Endothelial cell of umbilical vein (primary cell): ENCODE measurements at regions not wholly inside any gene's neighbourhood (a gene's known extent, or its start where the extent isn't known, plus 50 kb on each side); places are given as distances from the start of the nearest gene placed in this dataset.

Experiments used
- BruUV-seq: library from RNA; stranded (reverse); fragments of 400-500 nt; replicated peaks from 2 replicates; lab custom pipeline; 2021; lab: Mats Ljungman, UMichigan
- CTCF ChIA-PET: fragments of 300-600, 350-600 bp; sonication (Branson Sonifier 250); formaldehyde crosslinking; loops from one replicate; lab custom pipeline; 2021; ENCODE audit warnings: antibody characterized with exemption, inconsistent platforms; lab: Charles Lee
- POLR2A ChIA-PET: fragments of 300-600, 350-600 bp; sonication (Branson Sonifier 250); formaldehyde crosslinking; loops from one replicate; lab custom pipeline; 2021; ENCODE audit warnings: antibody characterized with exemption, inconsistent platforms; lab: Charles Lee
- DNase-seq: peaks from one replicate; pipeline ENCODE4 v3.0.0-alpha.2; 2011; ENCODE audit warnings: low read depth, low spot score
- FAIRE-seq: peaks from 2 replicates; lab custom pipeline; 2011; peaks lifted over from hg19 to GRCh38; lab: Jason Lieb, UNC
- H2AFZ ChIP-seq: 2 replicates; pipeline ENCODE4 v1.6.0; 2012; ENCODE audit warnings: low read depth, low read length, control low read depth, inconsistent platforms
- H3K27ac ChIP-seq: 2 replicates; pipeline ENCODE4 v1.5.1; 2011; ENCODE audit warnings: low read depth, mild to moderate bottlenecking, control low read depth, low read length, moderate library complexity; ENCODE audit not compliant: insufficient read depth
- H3K27me3 ChIP-seq, 2 experiments: 2 replicates each; pipeline versions ENCODE4 v1.6.0 to v1.6.1; 2011; ENCODE audit warnings: low read length in 2 of 2, mixed read lengths in 1 of 2; ENCODE audit not compliant: control insufficient read depth in 2 of 2, insufficient read depth in 2 of 2
- H3K36me3 ChIP-seq, 2 experiments: 2 replicates in 1 of 2; 3 replicates in 1 of 2; pipeline ENCODE4 v1.5.1; 2011; ENCODE audit warnings: low read length in 2 of 2, mild to moderate bottlenecking in 1 of 2, moderate library complexity in 1 of 2; ENCODE audit not compliant: control insufficient read depth in 2 of 2, insufficient read depth in 2 of 2; ENCODE audit errors: extremely low read depth in 1 of 2
- H3K4me1 ChIP-seq: 3 replicates; pipeline ENCODE4 v1.5.1; 2011; ENCODE audit warnings: mild to moderate bottlenecking, low read length; ENCODE audit not compliant: control insufficient read depth, insufficient read depth; ENCODE audit errors: extremely low read depth
- H3K4me2 ChIP-seq: 2 replicates; pipeline ENCODE4 v1.6.1; 2011; ENCODE audit warnings: low read length, control low read depth, mixed read lengths; ENCODE audit not compliant: insufficient read depth
- H3K4me3 ChIP-seq, 3 experiments: fragments of 200-600 bp in 1 of 3; sonication (generic), shearing (Covaris generic) in 1 of 3; replicated peaks in 1 of 3; 2 replicates each; pipeline ENCODE4 v1.5.1; 2011 to 2016; ENCODE audit warnings: control low read depth in 3 of 3, low read length in 3 of 3, mild to moderate bottlenecking in 2 of 3, inconsistent platforms in 1 of 3, low read depth in 1 of 3, moderate library complexity in 1 of 3; ENCODE audit not compliant: insufficient read depth in 1 of 3
- H3K79me2 ChIP-seq: 2 replicates; pipeline ENCODE4 v1.6.0; 2012; ENCODE audit warnings: low read length, inconsistent platforms; ENCODE audit not compliant: control insufficient read depth, insufficient read depth
- H3K9ac ChIP-seq: replicated peaks from 2 replicates; pipeline ENCODE3; 2011; ENCODE audit warnings: low read length, control low read depth; ENCODE audit not compliant: insufficient read depth; ENCODE audit errors: extremely low read depth
- H3K9me1 ChIP-seq: replicated peaks from 3 replicates; pipeline ENCODE4 v1.6.0; 2011; ENCODE audit warnings: mild to moderate bottlenecking, low read length; ENCODE audit not compliant: control insufficient read depth, insufficient read depth; ENCODE audit errors: extremely low read depth
- H3K9me3 ChIP-seq: replicated peaks from 2 replicates; pipeline ENCODE4 v1.5.1; 2012; ENCODE audit warnings: low read length, inconsistent platforms; ENCODE audit not compliant: control insufficient read depth, insufficient read depth
- H4K20me1 ChIP-seq: replicated peaks from 2 replicates; pipeline ENCODE3; 2011; ENCODE audit warnings: mild to moderate bottlenecking, low read length; ENCODE audit not compliant: control insufficient read depth, insufficient read depth; ENCODE audit errors: extremely low read depth
- CTCF ChIP-seq, 2 donors: IDR thresholded peaks; 1 replicate in 1 of 2; 2 replicates in 1 of 2; pipeline ENCODE4 v1.5.1; 2011; ENCODE audit warnings: low read length in 2 of 2, mild to moderate bottlenecking in 2 of 2, moderate library complexity in 2 of 2, control low read depth in 1 of 2, inconsistent platforms in 1 of 2, low read depth in 1 of 2; ENCODE audit not compliant: insufficient read depth in 1 of 2; ENCODE audit errors: extremely low read depth in 1 of 2
- EZH2 ChIP-seq: IDR thresholded peaks from 2 replicates; pipeline ENCODE4 v1.6.1; 2012; ENCODE audit warnings: borderline replicate concordance, low read depth, mild to moderate bottlenecking, moderate library complexity, low read length, inconsistent platforms; ENCODE audit not compliant: severe bottlenecking
- FOS ChIP-seq: IDR thresholded peaks from 2 replicates; pipeline ENCODE4 v1.6.1; 2011; ENCODE audit warnings: mild to moderate bottlenecking, low read length, moderate library complexity, borderline replicate concordance; ENCODE audit not compliant: insufficient read depth
- GATA2 ChIP-seq: IDR thresholded peaks from 2 replicates; pipeline ENCODE4 v1.7.0; 2011; ENCODE audit warnings: low read depth, mild to moderate bottlenecking, moderate library complexity, mixed read lengths, low read length; ENCODE audit not compliant: insufficient read length, insufficient read depth
- JUN ChIP-seq: IDR thresholded peaks from 2 replicates; pipeline ENCODE4 v1.6.1; 2011; ENCODE audit warnings: borderline replicate concordance, low read depth; ENCODE audit not compliant: insufficient read length, insufficient read depth
- MAX ChIP-seq: IDR thresholded peaks from 2 replicates; pipeline ENCODE4 v1.6.1; 2011; ENCODE audit not compliant: insufficient read depth, insufficient read length
- MYC ChIP-seq: IDR thresholded peaks from one replicate; pipeline ENCODE4 v1.6.1; 2011; ENCODE audit warnings: mild to moderate bottlenecking, low read depth, low read length
- POLR2A ChIP-seq: IDR thresholded peaks from 2 replicates; pipeline ENCODE4 v1.6.1; 2012; ENCODE audit warnings: low read depth, mild to moderate bottlenecking, control low read depth, low read length
- POLR2AphosphoS5 ChIP-seq: IDR thresholded peaks from 2 replicates; pipeline ENCODE4 v1.6.1; 2012; ENCODE audit warnings: low read depth, mild to moderate bottlenecking, control low read depth, low read length, moderate library complexity; ENCODE audit not compliant: insufficient read depth
- dilution Hi-C: fragments of 300-500 bp; cut with MboI; formaldehyde crosslinking; loops from one replicate; pipeline ENCODE4 v1.15.0; 2019; ENCODE audit warnings: low sequenced_read_pairs; ENCODE audit not compliant: extremely low pct_ligation_motif_present
- intact Hi-C: fragments of 100-400 bp; cut with micrococcal nuclease; formaldehyde crosslinking; loops from one replicate; pipeline ENCODE4 v1.10.0; 2022

GRCh38 chr16:85398688-85399582, 214.2 kb upstream of the GSE1 start:
- dilution Hi-C loops (no loop called here), intact Hi-C loops (no loop called here)
- ChIA-PET CTCF (interaction anchor here (1.5 to 3.4 kb wide), 3 partner anchors 17 to 217 kb away, joined by 4 to 13 read pairs (median 7); no protein-coding TSS in a partner anchor), POLR2A (no interaction called here)
- no peaks in the 10 kb centered on the region for H3K27me3 ChIP-seq
- H3K4me1 ChIP-seq: peaks cover 12% of the 10 kb centered on the region
- FAIRE-seq: no peak
- H3K9ac ChIP-seq: no peak overlapping the region
- no peak overlapping the region for H3K4me3 ChIP-seq
- no peak for TF ChIP-seq MYC
- TF ChIP-seq MAX: no peak
- no peak for TF ChIP-seq CTCF (IDR thresholded peaks at IDR 0.05; ENCODE audit: extremely low read depth in 1 of 2, insufficient read depth in 1 of 2, low read depth in 1 of 2, low read length in 2 of 2)
- no peak for TF ChIP-seq POLR2A
- TF ChIP-seq FOS: no peak
- no peak for TF ChIP-seq POLR2AphosphoS5
- no peak for TF ChIP-seq EZH2
- TF ChIP-seq GATA2: no peak
- no peak for TF ChIP-seq JUN
- no peaks in the 10 kb centered on the region for H4K20me1 ChIP-seq
- no peaks in the 10 kb centered on the region for H3K36me3 ChIP-seq
- no peaks in the 10 kb centered on the region for H3K9me3 ChIP-seq
- DNase-seq: no peak
- no peak overlapping the region for H3K27ac ChIP-seq
- H2AFZ ChIP-seq: no peak overlapping the region
- no peak overlapping the region for H3K4me2 ChIP-seq
- H3K79me2 ChIP-seq: no peaks in the 10 kb centered on the region
- no peaks in the 10 kb centered on the region for H3K9me1 ChIP-seq
- no TSS peak for BruUV-seq
